ENCODE measurements at regions not wholly inside any gene's neighbourhood (a gene's known extent, or its start where the extent isn't known, plus 50 kb on each side); places are given as distances from the start of the nearest gene placed in this dataset.

- in situ Hi-C loops (cut with HindIII; ENCODE audit: low sequenced_read_pairs): no loop called here
Measured at GRCh38 chr10:21100190-21100589, 203.1 kb upstream of the NEBL start.

- in situ Hi-C loops (cut with HindIII; ENCODE audit: low sequenced_read_pairs): no loop called here
Measured at GRCh38 chr10:21099291-21100062, 202.4 kb upstream of the NEBL start.

- in situ Hi-C loops (cut with HindIII; ENCODE audit: low sequenced_read_pairs): no loop called here
Measured at GRCh38 chr10:21097926-21098355, 200.8 kb upstream of the NEBL start.

GRCh38 chr10:21095494-21096055 lies 198.5 kb upstream of the NEBL start:
- in situ Hi-C loops (cut with HindIII; ENCODE audit: low sequenced_read_pairs): no loop called here

GRCh38 chr10:21095073-21095472 lies 198.0 kb upstream of the NEBL start:
- in situ Hi-C loops (cut with HindIII; ENCODE audit: low sequenced_read_pairs): no loop called here

GRCh38 chr10:21092683-21093524 lies 195.8 kb upstream of the NEBL start:
- in situ Hi-C loops (cut with HindIII; ENCODE audit: low sequenced_read_pairs): no loop called here

- in situ Hi-C loops (cut with HindIII; ENCODE audit: low sequenced_read_pairs): no loop called here
Measured at GRCh38 chr10:21090609-21091082, 193.5 kb upstream of the NEBL start.

GRCh38 chr10:21087476-21087875 lies 190.4 kb upstream of the NEBL start:
- in situ Hi-C loops (cut with HindIII; ENCODE audit: low sequenced_read_pairs): no loop called here

- in situ Hi-C loops (cut with HindIII; ENCODE audit: low sequenced_read_pairs): no loop called here
Measured at GRCh38 chr10:21084700-21085099, 187.6 kb upstream of the NEBL start.

GRCh38 chr10:21083861-21084260 lies 186.8 kb upstream of the NEBL start:
- in situ Hi-C loops (cut with HindIII; ENCODE audit: low sequenced_read_pairs): no loop called here

GRCh38 chr10:21082206-21082605 lies 185.1 kb upstream of the NEBL start:
- in situ Hi-C loops (cut with HindIII; ENCODE audit: low sequenced_read_pairs): no loop called here

- in situ Hi-C loops (cut with HindIII; ENCODE audit: low sequenced_read_pairs): no loop called here
Measured at GRCh38 chr10:21080261-21080660, 183.2 kb upstream of the NEBL start.

GRCh38 chr10:21079330-21079658 lies 182.2 kb upstream of the NEBL start:
- in situ Hi-C loops (cut with HindIII; ENCODE audit: low sequenced_read_pairs): no loop called here

- in situ Hi-C loops (cut with HindIII; ENCODE audit: low sequenced_read_pairs): no loop called here
Measured at GRCh38 chr10:21078410-21079329, 181.6 kb upstream of the NEBL start.

- in situ Hi-C loops (cut with HindIII; ENCODE audit: low sequenced_read_pairs): no loop called here
Measured at GRCh38 chr10:21077681-21078080, 180.6 kb upstream of the NEBL start.

- in situ Hi-C loops (cut with HindIII; ENCODE audit: low sequenced_read_pairs): no loop called here
Measured at GRCh38 chr10:21076381-21076780, 179.3 kb upstream of the NEBL start.

GRCh38 chr10:21075880-21076279 lies 178.8 kb upstream of the NEBL start:
- in situ Hi-C loops (cut with HindIII; ENCODE audit: low sequenced_read_pairs): no loop called here

- in situ Hi-C loops (cut with HindIII; ENCODE audit: low sequenced_read_pairs): no loop called here
Measured at GRCh38 chr10:21071001-21071673, 174.0 kb upstream of the NEBL start.

- in situ Hi-C loops (cut with HindIII; ENCODE audit: low sequenced_read_pairs): no loop called here
Measured at GRCh38 chr10:21069929-21070700, 173.0 kb upstream of the NEBL start.

Data from DLD1 (cell line).